Loucy (cell line): ENCODE measurements at regions not wholly inside any gene's neighbourhood (a gene's known extent, or its start where the extent isn't known, plus 50 kb on each side); places are given as distances from the start of the nearest gene placed in this dataset.

ENCODE experiments used
- CTCF ChIP-seq: fragments of 200-600 bp; sonication (generic); conservative IDR thresholded peaks from 2 replicates; pipeline ENCODE4 v1.5.1; 2014; ENCODE audit warnings: mild to moderate bottlenecking, antibody characterized with exemption, low read length
- EZH2phosphoT487 ChIP-seq: fragments of 200-600 bp; IDR thresholded peaks from 2 replicates; pipeline ENCODE4 v1.6.1; 2018; ENCODE audit warnings: antibody characterized with exemption, mild to moderate bottlenecking, moderate library complexity, borderline replicate concordance

GRCh38 chr3:139204728-139205127, 139.1 kb upstream of the MRPS22 start:
- no peak for TF ChIP-seq CTCF
- TF ChIP-seq EZH2phosphoT487, result no peak
